ENCODE measurements at regions not wholly inside any gene's neighbourhood (a gene's known extent, or its start where the extent isn't known, plus 50 kb on each side); places are given as distances from the start of the nearest gene placed in this dataset.

GRCh38 chr1:96966536-96967138 lies 245.1 kb downstream of the PTBP2 start:
- DNase-seq = peak; percentile 53 to 69

DNA sequence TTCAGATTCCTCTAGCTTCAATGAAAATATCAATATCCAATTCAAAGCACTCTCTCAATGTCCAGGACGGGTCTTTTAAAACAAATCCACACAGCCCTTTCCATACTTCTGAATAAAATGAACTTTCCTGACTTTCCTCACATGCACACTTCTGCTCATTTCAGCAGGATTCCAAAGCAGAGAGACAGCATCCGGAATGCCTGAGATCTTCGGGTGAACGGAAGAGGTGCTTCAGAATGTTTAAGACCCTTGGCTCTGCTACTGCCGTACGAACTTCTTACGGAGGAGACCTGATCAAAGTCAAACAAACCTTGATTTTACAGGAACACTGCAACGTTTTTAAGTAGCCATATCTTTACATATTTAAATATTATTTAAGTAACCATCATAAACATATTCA lies 245.7 kb downstream of the PTBP2 start:
- DNase-seq = no peak

DNA sequence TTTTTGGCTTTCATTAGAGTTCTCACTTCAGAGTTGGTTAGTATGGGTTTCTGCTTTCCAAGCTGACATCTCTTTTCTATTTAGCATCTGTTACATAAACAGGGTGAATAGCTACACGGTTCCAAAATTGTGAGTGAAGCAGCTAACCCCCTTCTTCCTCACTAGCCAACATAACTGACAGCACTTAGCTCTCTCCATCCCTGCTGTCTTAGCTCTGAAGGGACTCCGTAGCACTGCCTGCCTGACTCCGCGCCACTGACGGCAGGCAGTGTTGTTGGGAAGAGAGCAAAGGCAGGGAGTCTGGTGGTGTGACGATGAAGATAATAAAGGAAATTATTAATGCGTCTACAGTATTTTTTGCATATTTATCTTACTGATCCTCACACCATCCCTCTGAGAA lies 247.0 kb downstream of the PTBP2 start:
- DNase-seq = no peak

DNA sequence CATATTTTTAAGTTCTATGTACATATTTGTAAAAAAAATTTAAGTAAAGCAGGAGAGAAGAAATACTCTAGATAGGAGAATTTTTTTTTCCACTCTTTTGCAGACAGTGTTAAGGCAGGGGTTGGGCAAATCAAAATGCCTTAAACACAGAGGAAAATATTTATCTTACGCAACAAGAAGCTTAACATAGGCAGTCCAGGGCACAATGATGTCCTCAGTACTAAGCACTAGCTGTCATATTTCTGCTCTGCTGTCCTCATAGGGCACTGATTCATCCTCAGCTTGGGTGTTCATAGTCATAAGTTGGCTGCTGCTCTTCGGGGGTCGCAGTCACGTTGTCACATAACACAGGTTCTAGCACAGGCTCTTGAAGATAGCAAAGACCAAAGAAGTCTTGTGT lies 247.4 kb downstream of the PTBP2 start:
- DNase-seq = no peak

DNA sequence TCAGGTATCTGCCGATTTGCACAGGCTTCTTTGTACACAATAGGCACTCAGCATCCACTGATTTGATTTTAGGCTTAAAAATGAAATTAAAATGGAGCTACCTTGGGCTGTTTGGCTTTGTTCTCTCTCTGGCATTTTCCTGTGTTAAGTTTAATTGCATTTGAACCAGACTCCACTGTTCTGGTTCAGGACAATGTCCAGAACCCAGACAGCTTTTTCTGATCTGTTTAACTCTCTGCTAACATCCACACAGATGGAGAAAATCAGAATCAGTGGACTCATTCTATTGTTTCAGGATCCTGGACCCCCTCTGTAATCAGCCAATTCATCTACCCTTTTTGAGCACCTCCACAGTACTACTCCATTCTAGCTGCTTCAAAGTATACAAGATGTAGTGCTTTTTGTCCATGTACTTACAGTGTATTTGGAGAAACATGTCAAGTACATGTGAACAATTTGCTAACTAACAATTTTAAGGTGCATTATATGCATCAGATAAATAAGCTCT lies 248.1 kb downstream of the PTBP2 start:
- DNase-seq = no peak

GRCh38 chr1:96971439-96971838 lies 249.9 kb downstream of the PTBP2 start:
- no peak for DNase-seq

DNA sequence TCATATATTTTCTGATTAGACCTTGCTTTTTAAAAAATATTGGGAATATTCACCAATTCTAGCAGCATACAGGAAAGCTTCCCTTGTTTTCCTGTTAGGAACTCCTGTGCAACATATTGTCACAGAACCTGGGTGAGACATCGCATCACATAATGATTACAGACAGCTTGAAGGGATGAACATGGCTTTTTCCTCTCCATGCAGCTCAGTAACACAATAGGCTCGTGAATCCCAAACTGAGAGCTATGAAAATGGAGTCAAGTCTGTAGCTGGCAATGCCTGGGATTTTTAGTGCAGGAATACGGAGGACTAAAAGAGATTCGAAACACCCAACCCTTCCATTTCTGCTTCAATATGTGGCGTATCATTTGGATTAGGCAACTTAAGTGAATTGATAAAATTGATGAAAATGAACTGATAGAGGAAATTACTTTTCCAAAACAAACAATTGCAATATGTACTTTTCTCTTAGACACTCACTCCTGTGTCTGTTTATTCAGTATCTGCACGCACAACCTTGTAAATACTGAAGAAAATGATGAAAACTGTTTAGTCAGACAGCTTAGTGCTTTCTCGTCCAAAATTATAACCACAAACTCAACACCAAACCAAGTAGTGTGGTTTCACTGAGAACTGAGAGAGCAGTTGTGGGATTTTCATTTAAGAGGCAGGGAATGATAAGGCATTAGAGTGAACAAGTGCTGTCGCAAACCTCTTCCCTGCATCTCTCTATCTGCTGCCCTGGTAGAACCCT lies 250.4 kb downstream of the PTBP2 start:
- DNase-seq = no peak

GRCh38 chr1:96973605-96974004 lies 252.0 kb downstream of the PTBP2 start:
- no peak for DNase-seq

GRCh38 chr1:96978444-96978843 lies 256.9 kb downstream of the PTBP2 start:
- no peak for DNase-seq

DNA sequence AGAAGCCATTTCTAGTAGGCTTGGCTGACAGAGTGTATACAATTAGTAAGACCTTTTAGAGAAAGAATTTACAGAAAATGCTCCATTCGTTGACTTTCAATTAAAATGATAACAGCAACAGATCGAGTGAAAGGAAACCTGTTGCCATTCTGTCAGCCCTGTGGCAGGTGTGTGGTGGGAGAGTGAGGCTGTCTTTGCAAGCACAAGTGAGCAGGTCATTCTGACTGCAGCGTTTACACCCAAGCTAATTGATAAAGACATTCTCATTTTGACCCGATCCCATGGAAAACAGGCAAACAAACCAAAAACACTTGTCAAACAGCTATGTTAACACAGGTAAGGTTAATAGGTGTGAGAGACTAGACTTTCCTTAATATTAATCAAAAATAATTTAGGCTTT lies 257.3 kb downstream of the PTBP2 start:
- no peak for DNase-seq

DNA sequence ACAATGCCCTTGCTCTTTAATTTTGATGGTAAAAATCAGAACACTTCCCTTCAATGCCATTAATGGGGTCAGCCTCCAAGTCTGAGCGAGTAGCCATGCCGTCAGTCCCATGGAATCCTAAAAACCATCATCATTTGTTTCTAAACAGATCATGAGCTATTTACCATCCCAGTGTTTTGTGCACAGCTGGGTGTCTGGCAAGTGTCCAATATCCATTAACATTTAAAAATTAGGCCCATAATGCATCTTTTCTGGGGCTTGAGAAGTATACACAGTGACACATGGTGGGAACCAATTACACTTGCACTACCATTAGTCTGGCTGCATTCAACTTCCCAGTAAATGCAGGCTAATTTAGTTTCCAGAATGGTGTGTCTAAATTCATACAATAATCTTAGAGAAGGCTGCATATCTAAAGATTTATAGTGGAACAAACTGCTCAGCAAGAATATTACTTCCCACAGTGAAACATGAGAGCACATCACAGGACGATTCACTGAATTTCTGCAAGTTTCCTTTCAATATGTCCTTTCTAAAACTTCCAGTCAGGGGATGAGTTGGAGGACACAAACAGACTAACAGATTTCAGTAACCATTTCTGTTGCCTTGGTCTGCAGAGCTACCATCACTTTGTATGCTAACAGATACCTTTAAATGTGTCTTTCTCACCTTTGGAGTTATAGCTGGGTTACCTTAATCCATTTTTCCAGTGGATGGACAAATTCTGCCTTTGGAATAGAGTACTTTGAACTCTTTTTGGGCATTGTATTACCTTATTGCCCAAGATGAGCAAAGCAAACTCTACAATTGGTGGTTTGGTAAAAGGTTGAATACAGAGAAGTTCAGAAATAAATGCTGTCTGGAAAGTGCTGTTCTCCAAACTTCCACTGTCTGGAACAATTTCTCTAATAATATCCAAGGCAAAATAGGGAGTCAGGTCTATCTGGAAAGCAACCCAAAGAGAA lies 258.0 kb downstream of the PTBP2 start:
- no peak for DNase-seq

DNA sequence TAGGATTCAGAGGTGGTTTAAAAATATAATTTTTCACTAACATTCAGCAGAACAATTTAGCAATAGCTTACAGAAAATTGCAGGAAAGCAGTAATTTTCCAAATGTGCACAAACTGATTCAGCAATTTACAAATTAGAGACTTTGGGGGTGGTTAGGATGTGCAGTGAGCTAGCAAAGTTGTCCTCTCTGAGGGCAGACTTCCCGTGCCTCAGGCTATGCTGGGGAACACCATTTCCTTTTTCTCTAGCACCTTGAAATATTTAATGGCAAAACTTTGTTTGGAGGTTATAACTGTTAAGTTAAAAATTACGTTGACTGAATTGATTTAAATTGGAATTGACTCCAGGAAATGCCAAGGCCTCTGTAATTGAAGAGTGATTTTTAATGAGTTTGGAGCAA lies 258.9 kb downstream of the PTBP2 start:
- no peak for DNase-seq

DNA sequence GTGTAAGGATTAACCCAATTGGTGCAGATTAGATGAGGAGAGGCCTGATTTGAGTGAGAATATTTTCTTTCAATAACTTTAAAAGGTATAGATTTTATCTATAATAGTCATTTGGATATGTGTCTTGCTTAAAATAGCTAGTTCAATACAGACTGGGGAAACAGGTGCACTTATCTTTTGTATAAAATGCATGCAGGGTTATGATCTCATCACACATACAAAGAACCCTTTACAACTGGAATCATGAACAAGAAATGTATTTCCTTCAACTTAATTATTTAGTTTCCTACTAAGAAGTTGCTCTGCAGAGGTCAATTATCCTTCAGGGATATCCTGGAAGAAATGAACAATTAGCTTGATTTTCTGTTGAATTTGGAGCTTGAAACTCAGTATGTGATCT lies 259.6 kb downstream of the PTBP2 start:
- no peak for DNase-seq

GRCh38 chr1:96982118-96982517 lies 260.5 kb downstream of the PTBP2 start:
- DNase-seq = no peak

DNA sequence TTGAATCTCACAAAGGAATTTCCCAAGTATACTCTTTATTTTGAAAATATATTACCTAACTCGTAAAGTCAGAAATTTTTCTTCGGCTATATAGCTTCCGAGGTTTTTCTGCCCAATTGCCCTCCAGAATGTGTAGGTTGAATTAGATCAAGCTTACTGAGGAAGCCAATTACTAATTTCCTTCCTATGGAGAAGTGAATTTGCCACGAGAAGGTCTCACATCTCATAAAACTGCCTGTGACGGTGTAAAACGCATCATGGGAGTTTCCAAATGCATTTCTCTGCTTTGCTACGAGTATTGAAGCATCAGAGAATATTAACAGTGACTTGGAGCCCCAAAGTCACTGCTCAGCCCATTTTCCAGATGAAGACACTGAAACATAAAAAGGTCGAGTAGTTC lies 262.3 kb downstream of the PTBP2 start:
- no peak for DNase-seq

DNA sequence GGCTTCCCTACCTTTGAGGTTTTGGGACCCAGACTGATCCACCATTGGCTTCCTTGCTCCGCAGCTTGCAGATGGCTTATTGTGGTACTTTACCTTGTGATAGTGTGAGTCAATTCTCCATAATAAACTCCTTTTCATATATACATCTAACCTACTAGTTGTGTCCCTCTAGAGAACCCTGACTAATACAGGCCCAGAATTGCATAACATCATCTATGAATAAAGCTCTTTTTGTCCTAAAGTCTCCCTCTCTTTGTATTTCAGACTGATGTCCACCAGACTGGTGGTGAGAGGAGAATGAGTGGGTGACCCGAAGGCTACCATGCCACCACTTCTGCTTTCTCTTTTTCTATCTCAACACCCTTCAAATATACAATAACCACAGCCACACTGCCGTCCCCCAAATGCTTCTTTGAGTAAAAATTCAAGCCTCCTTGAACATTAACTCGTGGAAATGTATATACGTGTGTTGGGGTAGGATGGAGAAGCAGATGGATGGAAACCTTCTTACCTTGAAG lies 265.7 kb downstream of the PTBP2 start:
- no peak for DNase-seq

- no peak for DNase-seq
Observed at GRCh38 chr1:96989302-96989701, 267.7 kb downstream of the PTBP2 start.

DNA sequence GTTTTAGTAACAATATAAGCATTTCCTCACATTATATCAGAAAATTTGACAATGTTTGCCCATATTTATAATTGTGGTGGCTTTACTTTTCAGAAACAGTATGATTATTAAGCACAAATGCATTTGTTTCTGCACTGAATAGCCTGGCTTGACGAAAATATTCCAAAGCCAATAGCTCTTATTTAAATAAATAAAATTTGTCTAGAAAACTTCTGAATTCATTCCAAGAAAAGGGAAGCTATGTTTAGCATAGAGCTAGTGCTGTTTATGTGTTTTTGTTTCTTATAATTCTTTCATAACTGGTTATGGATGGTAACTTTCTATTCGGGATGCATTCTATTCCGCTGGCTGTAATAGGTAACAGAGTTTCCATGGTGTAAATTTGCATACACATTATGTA lies 268.6 kb downstream of the PTBP2 start:
- no peak for DNase-seq

DNA sequence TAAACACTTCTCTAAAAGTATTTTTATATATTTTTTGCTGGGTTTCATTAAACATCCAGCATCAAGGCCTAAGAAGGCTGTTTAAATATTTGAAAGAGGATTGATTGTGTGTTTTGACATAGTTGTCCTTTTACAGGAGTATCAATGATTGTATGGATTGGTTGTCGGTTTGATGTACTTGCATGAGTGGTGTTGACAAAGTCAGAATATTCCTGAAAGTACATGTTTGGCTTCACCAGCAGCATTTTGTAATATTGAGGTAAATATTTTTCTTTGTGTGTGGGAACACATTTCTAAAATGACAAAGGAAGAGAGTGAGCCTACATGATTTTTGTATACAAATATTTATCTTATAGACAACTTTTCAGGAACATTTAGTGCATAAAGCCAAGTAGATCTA lies 269.7 kb downstream of the PTBP2 start:
- no peak for DNase-seq

- DNase-seq = no peak
Observed at GRCh38 chr1:96992871-96993270, 271.3 kb downstream of the PTBP2 start.

GRCh38 chr1:96995351-96995750 lies 273.8 kb downstream of the PTBP2 start:
- DNase-seq = no peak

DNA sequence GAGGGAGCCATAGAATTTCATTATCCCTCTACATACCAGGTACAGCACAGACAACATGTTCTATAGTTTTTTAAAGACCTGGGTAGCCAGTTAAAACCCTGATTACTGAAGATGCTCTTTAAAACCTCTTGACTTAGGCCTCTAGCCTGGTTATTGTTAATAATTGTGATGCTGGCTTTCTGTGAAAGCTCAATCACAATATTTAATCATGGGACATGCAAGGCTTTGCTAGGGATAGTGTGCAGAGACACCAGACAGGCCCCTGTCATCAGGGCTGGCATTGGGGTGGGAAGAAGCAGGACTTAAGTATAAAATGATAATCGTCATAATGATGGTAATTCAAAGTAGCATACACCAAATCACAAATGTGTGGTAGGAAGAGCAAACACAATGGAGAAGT lies 274.4 kb downstream of the PTBP2 start:
- no peak for DNase-seq

DNA sequence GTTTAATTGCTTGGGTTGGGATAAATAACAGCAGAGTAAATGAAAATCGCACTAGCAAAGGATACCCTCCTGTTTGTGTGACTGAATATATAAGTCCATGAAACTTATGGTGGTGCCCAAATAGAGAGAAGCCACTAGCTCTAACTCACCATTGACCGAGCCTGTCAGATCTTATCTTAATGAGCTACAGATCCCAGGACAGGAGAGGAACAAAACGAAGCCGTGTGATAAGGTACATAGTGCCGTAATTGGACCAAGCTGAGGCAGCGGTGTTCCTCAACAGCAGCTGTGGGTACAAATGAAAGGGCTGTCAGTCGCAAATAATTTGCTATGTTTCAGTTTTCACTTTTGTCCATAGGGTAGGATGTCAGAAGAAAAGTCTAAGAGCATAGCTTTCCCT lies 276.1 kb downstream of the PTBP2 start:
- no peak for DNase-seq
